ENCODE measurements at regions not wholly inside any gene's neighbourhood (a gene's known extent, or its start where the extent isn't known, plus 50 kb on each side); places are given as distances from the start of the nearest gene placed in this dataset.

- DNase-seq: no peak
These were observed 58.8 kb upstream of the NTRK3 start for GRCh38 chr15:88315221-88315878.

- DNase-seq: no peak
These were observed 56.5 kb upstream of the NTRK3 start for GRCh38 chr15:88312941-88313579.

GRCh38 chr15:88309363-88309762, 52.8 kb upstream of the NTRK3 start:
- no peak for DNase-seq

- no peak for DNase-seq
These were observed 50.8 kb upstream of the NTRK3 start for GRCh38 chr15:88307344-88307743.
